ENCODE measurements at regions not wholly inside any gene's neighbourhood (a gene's known extent, or its start where the extent isn't known, plus 50 kb on each side); places are given as distances from the start of the nearest gene placed in this dataset.

GRCh38 chr5:176184608-176185132, 53.6 kb upstream of the SIMC1 start (continued):
- no peak for TF ChIP-seq NKRF (IDR thresholded peaks at IDR 0.05; ENCODE audit: borderline replicate concordance)
- TF ChIP-seq EHMT2 (IDR thresholded peaks at IDR 0.05), result no peak
- TF ChIP-seq FOXA3 (CRISPR knock-in tag; conservative IDR thresholded peaks at IDR 0.05 in 1 of 2, IDR thresholded peaks at IDR 0.05 in 1 of 2), result no peak
- TF ChIP-seq NR2F6 (CRISPR knock-in tag; IDR thresholded peaks at IDR 0.05), result no peak
- TF ChIP-seq BRCA1 (IDR thresholded peaks at IDR 0.05), result no peak
- TF ChIP-seq BRCA1 (CRISPR knock-in tag; IDR thresholded peaks at IDR 0.05), result no peak
- no peak for TF ChIP-seq RREB1 (CRISPR knock-in tag; IDR thresholded peaks at IDR 0.05)
- no peak for TF ChIP-seq THRAP3 (IDR thresholded peaks at IDR 0.05; ENCODE audit: borderline replicate concordance)
- no peak for TF ChIP-seq ZNF217 (CRISPR knock-in tag; IDR thresholded peaks at IDR 0.05)
- no peak for TF ChIP-seq ZNF551 (CRISPR knock-in tag; IDR thresholded peaks at IDR 0.05)
- no peak for TF ChIP-seq SREBF1 (IDR thresholded peaks at IDR 0.05; ENCODE audit: borderline replicate concordance, low read depth, low read length)
- TF ChIP-seq ZSCAN32 (CRISPR knock-in tag; IDR thresholded peaks at IDR 0.05), result 0 out of 2 replicates have a peak, but pooled peaks have one; percentile 5
- no peak for TF ChIP-seq HES1 (IDR thresholded peaks at IDR 0.05; ENCODE audit: low read depth)
- TF ChIP-seq CXXC5 (CRISPR knock-in tag; IDR thresholded peaks at IDR 0.05), result 0 out of 2 replicates have a peak, but pooled peaks have one; percentile 20
- TF ChIP-seq MCM3 (IDR thresholded peaks at IDR 0.05), result no peak
- no peak for TF ChIP-seq CREM (IDR thresholded peaks at IDR 0.05; ENCODE audit: low read depth)
- 0 out of 4 replicates have a peak, but pooled peaks of 1 of the 2 experiments have one; percentile 21 for TF ChIP-seq RAD21 (CRISPR knock-in tag; conservative IDR thresholded peaks at IDR 0.05 in 1 of 2, IDR thresholded peaks at IDR 0.05 in 1 of 2)
- TF ChIP-seq FOXK1 (CRISPR knock-in tag; IDR thresholded peaks at IDR 0.05; ENCODE audit: borderline replicate concordance), result no peak
- no peak for TF ChIP-seq TARDBP (IDR thresholded peaks at IDR 0.05)
- TF ChIP-seq CHD1 (IDR thresholded peaks at IDR 0.05; ENCODE audit: low read length), result no peak
- no peak for TF ChIP-seq ELF4 (CRISPR knock-in tag; IDR thresholded peaks at IDR 0.05)
- TF ChIP-seq ZNF41 (CRISPR knock-in tag; conservative IDR thresholded peaks at IDR 0.05), result no peak
- TF ChIP-seq MXI1 (IDR thresholded peaks at IDR 0.05; ENCODE audit: low read depth, low read length), result no peak
- no peak for TF ChIP-seq TEAD1 (CRISPR knock-in tag; IDR thresholded peaks at IDR 0.05)
